ENCODE measurements at regions not wholly inside any gene's neighbourhood (a gene's known extent, or its start where the extent isn't known, plus 50 kb on each side); places are given as distances from the start of the nearest gene placed in this dataset.

GRCh38 chr11:33520112-33520511 lies 180.5 kb downstream of the C11orf91 start:
- CTCF ChIA-PET, result interaction anchor here (0.8 to 1.3 kb wide), 2 partner anchors 62 to 189 kb away, joined by 3 to 4 read pairs; no protein-coding TSS in a partner anchor
- DNase-seq, result no peak
- Mint-ChIP-seq H3K4me3 (ENCODE audit: low read depth, unreplicated experiment) (no peak overlapping the region), H3K9me3 (ENCODE audit: low read depth, unreplicated experiment) (no peaks in the 10 kb centered on the region), H3K4me1 (ENCODE audit: low read depth, unreplicated experiment) (no peaks in the 10 kb centered on the region), H3K36me3 (ENCODE audit: insufficient read depth, unreplicated experiment) (no peaks in the 10 kb centered on the region), H3K27me3 (ENCODE audit: unreplicated experiment) (no peaks in the 10 kb centered on the region), H3K27ac (ENCODE audit: unreplicated experiment) (no peak overlapping the region)
- intact Hi-C loops (cut with micrococcal nuclease; ENCODE audit: unreplicated experiment), result no loop called here
- TF ChIP-seq CTCF (IDR thresholded peaks at IDR 0.05; ENCODE audit: unreplicated experiment), result no peak
- BruUV-seq (replicated peaks), result no TSS peak

- Mint-ChIP-seq H3K9me3 (ENCODE audit: low read depth, unreplicated experiment) (no peaks in the 10 kb centered on the region), H3K4me1 (ENCODE audit: low read depth, unreplicated experiment) (no peaks in the 10 kb centered on the region), H3K4me3 (ENCODE audit: low read depth, unreplicated experiment) (no peak overlapping the region), H3K36me3 (ENCODE audit: insufficient read depth, unreplicated experiment) (no peaks in the 10 kb centered on the region), H3K27ac (ENCODE audit: unreplicated experiment) (no peak overlapping the region), H3K27me3 (ENCODE audit: unreplicated experiment) (no peaks in the 10 kb centered on the region)
- intact Hi-C loops (cut with micrococcal nuclease; ENCODE audit: unreplicated experiment), result no loop called here
- CTCF ChIA-PET, result no interaction called here
- TF ChIP-seq CTCF (IDR thresholded peaks at IDR 0.05; ENCODE audit: unreplicated experiment), result no peak
- DNase-seq, result no peak
- no TSS peak for BruUV-seq (replicated peaks)
Observed at GRCh38 chr11:33515347-33515746, 185.3 kb downstream of the C11orf91 start.

- no peaks in the 10 kb centered on the region for H3K36me3 Mint-ChIP-seq (ENCODE audit: insufficient read depth, unreplicated experiment)
- BruUV-seq (replicated peaks), result no TSS peak
- no peaks in the 10 kb centered on the region for H3K9me3 Mint-ChIP-seq (ENCODE audit: low read depth, unreplicated experiment)
- no peaks in the 10 kb centered on the region for H3K27me3 Mint-ChIP-seq (ENCODE audit: unreplicated experiment)
- no peaks in the 10 kb centered on the region for H3K4me1 Mint-ChIP-seq (ENCODE audit: low read depth, unreplicated experiment)
- intact Hi-C loops (cut with micrococcal nuclease; ENCODE audit: unreplicated experiment), result no loop called here
- no peak for DNase-seq
- CTCF ChIA-PET, result no interaction called here
- no peak overlapping the region for H3K27ac Mint-ChIP-seq (ENCODE audit: unreplicated experiment)
- H3K4me3 Mint-ChIP-seq (ENCODE audit: low read depth, unreplicated experiment), result no peak overlapping the region
- TF ChIP-seq CTCF (IDR thresholded peaks at IDR 0.05; ENCODE audit: unreplicated experiment), result no peak
Observed at GRCh38 chr11:33514079-33514925, 186.3 kb downstream of the C11orf91 start.

- DNase-seq, result no peak
- no peak overlapping the region for H3K27ac Mint-ChIP-seq (ENCODE audit: unreplicated experiment)
- no peaks in the 10 kb centered on the region for H3K36me3 Mint-ChIP-seq (ENCODE audit: insufficient read depth, unreplicated experiment)
- no peak for TF ChIP-seq CTCF (IDR thresholded peaks at IDR 0.05; ENCODE audit: unreplicated experiment)
- no peaks in the 10 kb centered on the region for H3K27me3 Mint-ChIP-seq (ENCODE audit: unreplicated experiment)
- no peaks in the 10 kb centered on the region for H3K4me1 Mint-ChIP-seq (ENCODE audit: low read depth, unreplicated experiment)
- H3K4me3 Mint-ChIP-seq (ENCODE audit: low read depth, unreplicated experiment), result no peak overlapping the region
- CTCF ChIA-PET, result no interaction called here
- no peaks in the 10 kb centered on the region for H3K9me3 Mint-ChIP-seq (ENCODE audit: low read depth, unreplicated experiment)
- no TSS peak for BruUV-seq (replicated peaks)
- intact Hi-C loops (cut with micrococcal nuclease; ENCODE audit: unreplicated experiment), result no loop called here
Observed at GRCh38 chr11:33509632-33510031, 191.0 kb downstream of the C11orf91 start.

Data from Calu3 (cell line).